HT-29 (cell line): ENCODE measurements at regions not wholly inside any gene's neighbourhood (a gene's known extent, or its start where the extent isn't known, plus 50 kb on each side); places are given as distances from the start of the nearest gene placed in this dataset.

Experiments used
- DNase-seq: peaks from one replicate; pipeline ENCODE4 v3.0.0-alpha.2; 2015; ENCODE audit warnings: low spot score

DNA sequence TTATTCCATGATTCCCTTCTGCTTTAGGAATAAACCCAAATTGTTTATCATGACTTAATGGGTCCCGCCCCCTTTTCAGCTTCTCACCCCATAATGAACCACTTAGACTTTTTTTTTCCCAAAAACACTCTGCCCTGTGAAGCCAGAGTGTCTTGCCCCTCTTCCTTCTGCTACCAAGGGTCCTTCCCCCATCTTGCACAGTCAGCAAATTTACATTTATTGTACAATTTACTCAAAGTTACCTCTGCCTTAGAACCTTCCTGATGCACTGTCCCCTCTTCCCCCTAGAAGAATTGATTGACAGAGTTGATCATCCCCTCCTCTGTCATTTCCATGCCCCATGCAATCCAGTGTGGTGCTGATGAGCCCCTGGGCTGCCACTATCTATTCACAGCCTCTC is 101.5 kb upstream of the PPP2R3A start:
- no peak for DNase-seq

GRCh38 chr3:135865085-135865484 is 100.4 kb upstream of the PPP2R3A start:
- DNase-seq, result no peak

DNA sequence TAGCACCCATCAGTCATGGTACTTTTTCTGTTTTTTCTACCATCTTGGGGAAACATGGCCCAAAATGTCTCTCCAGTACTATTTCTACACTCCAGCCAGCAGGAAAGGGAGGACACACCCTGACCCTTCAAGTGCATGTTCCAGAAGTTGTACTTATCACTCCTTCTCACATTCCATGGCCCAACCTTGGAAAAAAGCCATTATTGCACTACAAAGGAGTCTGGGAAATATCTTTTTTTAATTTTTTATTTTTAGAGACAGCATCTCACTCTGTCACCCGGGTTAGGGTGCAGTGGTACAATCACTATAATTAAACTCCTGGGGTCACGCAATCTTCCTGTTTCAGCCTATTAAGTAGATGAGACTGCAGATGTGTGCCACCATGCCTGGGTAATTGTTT is 100.0 kb upstream of the PPP2R3A start:
- no peak for DNase-seq

GRCh38 chr3:135867911-135868310 is 97.6 kb upstream of the PPP2R3A start:
- DNase-seq, result no peak

- DNase-seq, result no peak
Observed at GRCh38 chr3:135868801-135869200, 96.7 kb upstream of the PPP2R3A start.

DNA sequence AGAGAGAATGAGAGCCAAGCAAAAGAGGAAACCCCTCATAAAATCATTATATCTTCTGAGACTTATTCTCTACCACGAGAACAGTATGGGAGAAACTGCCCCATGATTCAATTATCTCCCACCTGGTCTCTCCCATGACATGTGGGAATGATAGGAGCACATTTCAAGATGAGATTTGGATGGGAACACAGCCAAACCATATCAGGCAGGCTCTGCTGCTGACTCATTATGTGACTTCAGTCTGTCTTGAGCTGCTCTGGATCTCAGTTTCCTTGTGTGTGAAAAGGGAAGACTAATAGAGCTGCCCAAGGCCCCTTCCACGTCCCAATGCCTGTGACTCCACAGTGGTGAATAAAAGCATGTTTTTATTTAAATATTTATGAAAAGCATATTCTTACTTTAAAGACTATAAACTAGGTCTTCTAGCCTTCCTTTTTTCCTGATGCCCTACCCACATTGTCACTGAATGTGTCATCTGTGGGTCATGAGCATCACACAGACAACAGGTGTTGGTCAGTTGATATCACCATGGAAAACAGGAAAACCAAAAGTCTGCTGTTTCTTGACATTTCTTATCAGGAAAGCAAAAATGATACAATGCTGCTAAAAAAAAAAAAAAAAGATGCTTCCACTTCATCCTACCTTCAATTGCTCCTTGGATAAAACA is 96.0 kb upstream of the PPP2R3A start:
- no peak for DNase-seq

DNA sequence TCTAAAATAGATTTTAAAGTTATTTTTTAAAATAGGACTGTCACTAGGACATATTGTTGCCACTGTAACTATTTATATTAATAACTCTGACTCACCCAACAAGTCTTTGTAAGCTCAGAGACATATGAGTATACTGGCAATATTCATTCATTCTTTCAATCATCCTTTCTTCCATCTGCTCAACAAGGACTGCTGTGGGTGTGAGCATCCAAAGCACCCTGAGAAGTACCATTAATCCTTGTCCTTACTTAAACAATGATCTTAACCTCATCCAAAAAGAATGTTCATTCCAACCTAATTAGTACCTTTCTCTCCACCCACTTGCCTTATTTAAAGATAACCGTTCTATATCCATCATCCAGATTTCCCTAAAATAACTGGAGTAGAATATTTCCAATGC is 94.2 kb upstream of the PPP2R3A start:
- DNase-seq, result no peak

- no peak for DNase-seq
Observed at GRCh38 chr3:135874035-135874434, 91.5 kb upstream of the PPP2R3A start.

DNA sequence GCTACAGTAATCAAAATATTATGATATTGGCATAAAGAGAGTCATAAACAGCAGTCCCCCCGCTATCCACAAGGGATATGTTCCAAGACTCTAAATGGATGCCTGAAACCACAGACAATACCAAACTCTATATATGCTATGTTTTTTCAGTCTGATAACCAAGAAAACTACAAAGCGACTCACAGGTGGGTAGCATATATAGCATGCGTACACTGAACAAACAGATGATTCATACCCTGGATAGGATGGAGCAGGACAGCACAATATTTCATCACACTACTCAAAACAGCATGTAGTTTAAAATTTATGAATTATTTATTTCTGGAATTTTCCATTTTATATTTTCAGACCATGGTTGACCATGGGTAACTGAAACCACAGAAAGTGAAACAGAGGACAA is 87.0 kb upstream of the PPP2R3A start:
- no peak for DNase-seq

DNA sequence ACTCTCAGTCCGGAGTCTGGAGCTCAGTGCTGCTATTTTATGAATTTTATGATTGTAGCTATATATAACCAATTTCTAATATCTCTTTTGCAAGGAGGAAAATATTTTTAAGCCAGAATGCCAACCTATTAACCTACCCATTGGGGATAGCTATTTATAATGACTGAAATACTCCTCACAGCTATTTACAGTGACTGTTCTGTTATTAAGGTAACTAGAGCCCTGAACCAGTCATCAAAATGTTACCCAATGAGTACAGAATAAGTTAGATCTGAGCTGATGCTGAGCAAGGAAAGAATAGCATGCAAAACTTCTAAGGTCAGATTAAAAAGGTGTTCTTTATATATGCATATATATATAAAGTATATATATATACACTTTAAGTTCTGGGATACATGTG is 79.6 kb upstream of the PPP2R3A start:
- no peak for DNase-seq

DNA sequence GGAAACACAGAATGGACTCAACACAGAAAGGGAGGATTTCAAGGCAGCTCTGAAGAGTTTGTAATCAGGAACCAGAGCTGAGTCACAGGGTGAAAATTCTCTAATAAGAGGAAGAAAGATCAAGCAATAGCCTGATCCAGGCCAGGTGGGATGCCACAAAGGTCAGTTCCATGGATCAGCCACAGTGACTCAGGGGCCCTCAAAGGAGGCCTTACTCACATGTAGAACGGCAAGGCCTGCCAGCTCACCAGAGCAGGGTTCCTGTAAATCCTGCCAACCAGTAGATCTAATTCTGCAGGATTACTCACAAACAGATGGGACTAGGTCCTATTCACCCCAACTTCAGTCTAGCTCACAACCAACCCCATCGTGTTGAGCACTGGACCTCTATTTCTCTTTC is 78.3 kb upstream of the PPP2R3A start:
- DNase-seq, result no peak

DNA sequence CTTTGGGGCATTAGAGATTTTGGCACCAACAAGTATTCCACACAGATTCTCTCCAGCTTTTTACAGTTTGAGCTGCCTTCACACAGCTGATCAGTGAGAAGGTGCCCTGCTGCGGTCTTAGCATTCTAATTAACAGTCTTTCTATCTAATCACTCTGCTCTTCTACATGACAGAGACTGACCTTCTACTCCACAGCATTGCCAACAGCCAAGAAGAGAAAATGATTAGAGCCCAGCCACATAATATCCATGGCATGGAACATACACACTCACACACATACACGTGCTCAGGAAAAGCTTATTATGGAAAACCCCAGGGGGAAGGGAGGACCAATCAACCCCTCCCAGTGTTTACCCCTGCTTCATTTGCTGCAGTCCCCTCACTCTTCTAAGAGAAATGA is 76.1 kb upstream of the PPP2R3A start:
- no peak for DNase-seq

DNA sequence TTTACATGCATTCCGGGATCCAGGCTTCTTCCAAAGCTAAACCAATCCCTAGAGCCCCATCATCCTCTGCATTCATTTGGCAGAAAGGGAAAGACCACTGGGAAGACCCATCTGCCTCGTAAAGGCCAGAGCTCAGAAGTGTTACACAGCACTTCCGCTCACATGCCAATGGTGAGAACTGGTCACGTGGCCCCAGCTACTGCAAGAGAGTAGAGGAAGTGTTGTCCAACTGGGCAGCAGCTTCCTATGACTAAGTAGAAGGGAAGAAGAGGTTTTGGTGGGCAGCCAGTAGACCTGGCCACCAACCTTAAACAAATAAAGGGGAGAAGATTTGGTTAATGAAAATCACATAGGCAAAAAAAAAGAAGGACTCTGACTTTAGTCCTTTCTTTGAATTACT is 74.4 kb upstream of the PPP2R3A start:
- no peak for DNase-seq

DNA sequence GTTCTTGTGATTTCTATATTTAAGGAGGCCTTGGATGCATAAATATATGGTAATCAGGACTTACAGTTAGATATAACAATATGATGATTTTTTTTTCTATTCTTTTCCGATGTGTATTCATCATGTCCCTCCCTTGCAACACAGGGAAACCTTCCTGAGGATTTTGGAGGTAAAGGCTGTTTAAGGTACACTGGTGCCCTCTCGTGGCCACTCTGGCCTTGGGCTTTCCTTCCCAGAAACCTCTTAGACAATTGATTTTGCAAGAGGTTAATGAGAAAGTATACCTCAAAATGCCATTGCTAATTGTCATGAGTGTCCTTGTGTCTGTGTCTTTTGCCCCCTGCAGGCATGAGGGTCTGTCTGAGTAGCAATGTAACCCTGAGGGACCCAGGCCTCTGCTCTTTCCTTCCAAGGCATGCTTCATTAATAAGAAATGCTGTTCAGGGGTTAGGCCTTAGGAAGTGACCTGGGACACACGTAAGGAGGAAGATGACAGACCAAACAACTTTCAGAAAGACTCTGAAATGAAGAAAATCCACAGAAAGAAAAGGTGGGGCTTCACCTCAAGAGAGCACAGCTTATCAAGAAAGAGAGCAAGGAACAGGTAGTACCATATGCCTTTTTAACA is 70.3 kb upstream of the PPP2R3A start:
- peak; percentile 89 for DNase-seq

- DNase-seq, result no peak
Observed at GRCh38 chr3:135895734-135896121, 69.8 kb upstream of the PPP2R3A start.

DNA sequence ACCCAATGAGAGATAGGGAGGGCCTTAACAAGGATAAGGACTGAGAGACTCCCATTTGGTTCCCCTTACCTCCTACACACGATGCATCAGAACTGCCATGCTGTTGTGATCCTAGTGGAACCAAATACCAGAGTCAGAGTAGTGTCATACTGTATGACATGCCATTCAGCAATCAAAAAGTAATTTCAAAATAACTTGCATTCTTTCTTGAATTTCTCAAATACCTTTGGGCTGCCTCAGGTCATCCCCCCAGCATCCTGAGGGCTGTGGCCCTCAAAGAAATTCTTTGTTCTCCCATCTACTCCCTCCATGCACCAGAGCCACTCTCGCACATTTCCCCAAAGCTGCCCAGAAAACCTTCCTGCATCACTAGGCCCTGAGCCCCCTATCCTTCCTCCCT is 68.9 kb upstream of the PPP2R3A start:
- no peak for DNase-seq

- DNase-seq, result no peak
Observed at GRCh38 chr3:135897715-135898114, 67.8 kb upstream of the PPP2R3A start.

GRCh38 chr3:135898774-135899173 is 66.8 kb upstream of the PPP2R3A start:
- no peak for DNase-seq

DNA sequence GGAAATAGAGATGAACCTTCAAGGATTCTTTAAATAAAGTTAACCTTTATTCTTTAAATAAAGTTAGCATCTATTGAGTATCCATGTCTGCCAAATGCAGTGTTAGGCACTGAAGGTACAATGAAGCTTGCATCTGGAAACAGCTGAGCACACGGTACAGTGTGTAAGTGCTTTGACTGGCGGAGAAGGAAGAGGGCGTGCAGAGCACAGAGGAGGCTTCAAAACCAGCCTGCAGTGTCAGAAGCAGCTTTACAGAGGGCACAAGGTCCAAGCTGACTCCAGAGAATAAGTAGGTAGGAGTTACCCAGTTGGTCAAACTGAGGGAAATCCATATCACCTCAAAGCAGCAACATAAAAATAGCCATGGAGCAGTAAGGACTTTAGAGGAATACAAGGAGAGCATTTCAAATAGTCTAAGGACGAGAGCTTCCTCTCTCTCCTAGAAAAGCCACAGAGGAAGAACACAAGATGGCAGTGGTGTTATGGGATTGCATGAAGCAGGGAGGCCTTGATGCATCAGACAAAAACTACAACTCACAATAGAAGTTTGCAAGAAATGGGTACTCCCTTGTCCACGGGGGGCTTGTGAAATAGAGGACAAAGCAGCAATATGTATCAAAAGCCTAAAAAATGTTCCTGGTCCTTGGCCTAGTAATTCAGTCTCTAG is 60.3 kb upstream of the PPP2R3A start:
- peak; percentile 9 for DNase-seq

DNA sequence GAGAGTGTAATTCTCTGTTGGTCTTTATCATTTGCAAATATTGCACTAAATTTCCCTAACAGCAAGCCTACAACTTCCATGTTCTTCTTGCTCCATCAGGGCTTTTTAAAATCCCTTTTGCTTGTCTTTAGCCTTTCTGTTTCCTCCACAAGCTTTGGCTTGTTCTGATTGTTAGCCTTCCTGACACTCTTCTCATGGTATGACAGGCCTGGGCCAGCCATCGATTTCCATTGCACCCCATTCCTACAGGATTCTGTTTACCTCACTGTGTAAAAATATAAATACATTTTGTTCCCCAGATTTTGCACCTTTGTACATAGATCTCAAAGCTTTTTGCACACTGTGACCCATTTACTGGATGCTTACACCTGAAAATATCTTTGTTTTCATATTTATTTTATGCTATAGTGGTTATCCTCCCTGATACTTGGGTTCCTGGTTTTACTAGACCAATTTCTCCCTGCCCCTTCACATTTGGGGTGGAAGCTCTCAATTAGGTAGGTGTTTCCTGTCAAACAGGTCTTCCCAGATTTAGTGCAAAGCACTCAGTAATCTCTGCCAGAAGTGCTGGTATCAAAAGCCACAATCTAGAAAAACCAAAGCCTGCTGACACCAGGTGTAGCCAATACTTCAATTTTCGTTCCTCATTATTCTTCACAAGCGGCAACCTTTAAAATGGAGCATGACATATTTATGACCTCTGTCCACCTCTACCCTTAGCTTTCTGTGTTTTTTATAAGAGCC is 57.9 kb upstream of the PPP2R3A start:
- peak; percentile 80 for DNase-seq

GRCh38 chr3:135908225-135908624 is 57.3 kb upstream of the PPP2R3A start:
- DNase-seq, result peak; percentile 89

DNA sequence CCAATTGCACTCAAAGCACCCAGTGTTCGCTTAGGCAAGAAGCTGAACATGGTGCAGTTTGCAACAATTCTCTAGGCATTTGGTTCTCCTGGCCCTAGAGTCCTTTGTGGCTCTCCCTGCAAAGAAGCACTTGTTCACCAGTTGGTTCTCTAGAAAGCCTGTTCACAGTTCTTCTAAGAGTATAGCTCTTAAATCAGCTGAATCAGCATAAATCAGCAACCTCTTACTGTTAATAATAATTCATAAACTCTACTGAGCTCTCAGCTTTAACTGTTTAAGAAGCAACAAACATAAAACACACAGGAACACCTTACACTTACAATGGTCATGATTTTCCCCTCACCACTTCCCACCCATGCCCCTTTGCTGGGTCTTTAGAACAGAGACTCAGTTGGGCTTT is 56.8 kb upstream of the PPP2R3A start:
- peak; percentile 38 for DNase-seq

GRCh38 chr3:135911110-135911509 is 54.4 kb upstream of the PPP2R3A start:
- no peak for DNase-seq
